Esophagus squamous epithelium (tissue), 4 donors: ENCODE measurements at regions not wholly inside any gene's neighbourhood (a gene's known extent, or its start where the extent isn't known, plus 50 kb on each side); places are given as distances from the start of the nearest gene placed in this dataset.

Experiments used
- CTCF ChIP-seq, 6 experiments: fragments of 450-650 bp in 4 of 6; fragments of 200-600 bp in 2 of 6; sonication (generic) in 2 of 6; IDR thresholded peaks; one replicate each; pipeline ENCODE4 v1.5.1; 2016 to 2019; ENCODE audit warnings: antibody characterized with exemption in 6 of 6, mild to moderate bottlenecking in 4 of 6, moderate library complexity in 4 of 6
- POLR2A ChIP-seq, 4 donors: fragments of 450-650 bp; IDR thresholded peaks; one replicate each; pipeline ENCODE4 v1.6.1; 2017; ENCODE audit warnings: antibody characterized with exemption in 4 of 4, mild to moderate bottlenecking in 4 of 4, moderate library complexity in 3 of 4

GRCh38 chr1:104702731-104703130 lies 953.0 kb downstream of the AMY1C start:
- TF ChIP-seq CTCF (IDR thresholded peaks at IDR 0.05) (no peak), POLR2A (IDR thresholded peaks at IDR 0.05) (no peak)
